ENCODE measurements at regions not wholly inside any gene's neighbourhood (a gene's known extent, or its start where the extent isn't known, plus 50 kb on each side); places are given as distances from the start of the nearest gene placed in this dataset.

- Mint-ChIP-seq H3K9me3 (no peaks in the 10 kb centered on the region), H3K4me3 (no peak overlapping the region), H3K36me3 (ENCODE audit: insufficient read depth) (no peaks in the 10 kb centered on the region), H3K27me3 (ENCODE audit: low read depth) (peaks cover 12% of the 10 kb centered on the region), H3K4me1 (ENCODE audit: low read depth) (no peaks in the 10 kb centered on the region)
- DNase-seq (no peak), ATAC-seq (no peak)
Observed at GRCh38 chr15:98385752-98386381, 262.5 kb upstream of the IGF1R start.

- Mint-ChIP-seq H3K4me3 (no peak overlapping the region), H3K36me3 (ENCODE audit: insufficient read depth) (no peaks in the 10 kb centered on the region), H3K4me1 (ENCODE audit: low read depth) (no peaks in the 10 kb centered on the region), H3K27me3 (ENCODE audit: low read depth) (peaks cover 16% of the 10 kb centered on the region), H3K9me3 (no peaks in the 10 kb centered on the region)
- DNase-seq: no peak
- ATAC-seq: no peak
Observed at GRCh38 chr15:98386561-98386960, 261.8 kb upstream of the IGF1R start.

DNA sequence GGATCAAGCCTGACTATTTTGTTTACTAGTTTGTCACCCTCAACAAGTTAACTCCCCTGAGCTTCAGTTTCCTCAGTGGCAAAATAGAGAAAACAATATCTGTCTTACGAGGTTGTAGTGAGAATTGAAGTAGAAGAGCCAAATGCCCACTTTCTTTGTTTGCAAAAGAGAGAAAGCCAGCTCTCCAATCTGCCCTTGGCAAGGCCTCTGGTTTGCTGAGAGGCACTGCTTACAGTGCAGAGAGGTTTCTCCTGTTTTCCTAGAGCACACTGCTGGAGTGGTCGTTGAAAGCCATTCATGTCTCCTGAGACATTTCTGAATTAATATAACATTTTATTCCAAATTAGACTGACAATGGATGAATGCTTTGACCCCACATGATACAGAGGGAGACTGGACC, 260.5 kb upstream of the IGF1R start:
- Mint-ChIP-seq H3K4me3 (no peak overlapping the region), H3K27me3 (ENCODE audit: low read depth) (peaks cover 15% of the 10 kb centered on the region), H3K9me3 (no peaks in the 10 kb centered on the region), H3K36me3 (ENCODE audit: insufficient read depth) (no peaks in the 10 kb centered on the region), H3K4me1 (ENCODE audit: low read depth) (no peaks in the 10 kb centered on the region)
- DNase-seq (no peak), ATAC-seq (no peak)

- Mint-ChIP-seq H3K4me3 (no peak overlapping the region), H3K4me1 (ENCODE audit: low read depth) (no peaks in the 10 kb centered on the region), H3K9me3 (no peaks in the 10 kb centered on the region), H3K36me3 (ENCODE audit: insufficient read depth) (no peaks in the 10 kb centered on the region), H3K27me3 (ENCODE audit: low read depth) (peaks cover 8% of the 10 kb centered on the region)
- ATAC-seq: no peak
- no peak for DNase-seq
Observed at GRCh38 chr15:98390946-98391530, 257.3 kb upstream of the IGF1R start.

GRCh38 chr15:98391568-98391967, 256.8 kb upstream of the IGF1R start:
- Mint-ChIP-seq H3K4me3 (no peak overlapping the region), H3K4me1 (ENCODE audit: low read depth) (no peaks in the 10 kb centered on the region), H3K9me3 (no peaks in the 10 kb centered on the region), H3K27me3 (ENCODE audit: low read depth) (peaks cover 8% of the 10 kb centered on the region), H3K36me3 (ENCODE audit: insufficient read depth) (no peaks in the 10 kb centered on the region)
- no peak for ATAC-seq
- no peak for DNase-seq

DNA sequence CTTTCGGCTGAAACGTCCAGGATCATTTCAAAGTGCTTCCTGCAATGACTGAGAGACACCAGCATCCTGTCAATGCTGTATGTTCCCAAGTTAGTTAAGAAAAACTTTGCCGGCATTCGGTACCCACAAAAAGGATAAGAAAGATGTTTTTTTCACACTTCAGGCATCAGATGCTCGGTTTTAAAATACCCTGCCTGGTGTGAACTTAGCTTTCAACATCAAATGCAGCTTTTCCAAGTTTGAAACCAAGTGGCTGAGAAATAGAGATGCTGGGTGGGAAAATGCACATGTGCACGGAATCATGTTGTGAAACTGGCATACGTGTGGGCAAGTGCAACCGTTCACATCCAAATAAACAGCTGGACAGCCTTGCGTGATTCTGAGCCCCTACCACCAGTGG, 254.9 kb upstream of the IGF1R start:
- DNase-seq (no peak), ATAC-seq (no peak)
- peaks cover 8% of the 10 kb centered on the region for H3K27me3 Mint-ChIP-seq (ENCODE audit: low read depth)
- no peak overlapping the region for H3K4me3 Mint-ChIP-seq
- no peaks in the 10 kb centered on the region for H3K4me1 Mint-ChIP-seq (ENCODE audit: low read depth)
- H3K36me3 Mint-ChIP-seq (ENCODE audit: insufficient read depth): no peaks in the 10 kb centered on the region
- H3K9me3 Mint-ChIP-seq: no peaks in the 10 kb centered on the region

DNA sequence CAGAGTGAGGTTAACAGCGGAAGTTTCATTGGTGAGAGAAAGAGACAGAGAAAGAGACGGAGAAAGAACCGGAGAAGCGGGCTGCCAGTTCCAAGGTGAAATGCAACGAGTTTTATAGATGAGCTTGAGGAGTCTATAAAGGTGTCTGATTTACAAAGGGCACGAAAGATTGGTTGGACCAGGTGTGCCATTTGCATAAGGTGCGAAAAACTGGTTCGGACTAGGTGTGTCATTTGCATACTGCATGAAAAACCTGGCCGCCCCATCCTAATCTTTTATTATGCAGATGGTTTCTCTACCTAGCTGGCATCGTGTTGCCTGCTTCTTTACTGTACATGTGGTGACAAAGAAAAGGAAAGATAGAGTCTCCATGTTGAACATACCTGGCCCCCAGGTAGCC, 253.8 kb upstream of the IGF1R start:
- no peak overlapping the region for H3K4me3 Mint-ChIP-seq
- ATAC-seq: no peak
- no peaks in the 10 kb centered on the region for H3K9me3 Mint-ChIP-seq

GRCh38 chr15:98395974-98396610, 252.2 kb upstream of the IGF1R start:
- peaks cover 6% of the 10 kb centered on the region for H3K27me3 Mint-ChIP-seq (ENCODE audit: low read depth)
- no peaks in the 10 kb centered on the region for H3K36me3 Mint-ChIP-seq (ENCODE audit: insufficient read depth)
- H3K9me3 Mint-ChIP-seq: no peaks in the 10 kb centered on the region
- DNase-seq: no peak
- no peaks in the 10 kb centered on the region for H3K4me1 Mint-ChIP-seq (ENCODE audit: low read depth)
- no peak for ATAC-seq
- H3K4me3 Mint-ChIP-seq: no peak overlapping the region

More for the DNA sequence above, 253.8 kb upstream of the IGF1R start:
- DNase-seq: no peak
- H3K36me3 Mint-ChIP-seq (ENCODE audit: insufficient read depth): no peaks in the 10 kb centered on the region
- H3K27me3 Mint-ChIP-seq (ENCODE audit: low read depth): peaks cover 8% of the 10 kb centered on the region
- no peaks in the 10 kb centered on the region for H3K4me1 Mint-ChIP-seq (ENCODE audit: low read depth)

GRCh38 chr15:98397419-98397818, 250.9 kb upstream of the IGF1R start:
- H3K9me3 Mint-ChIP-seq: no peaks in the 10 kb centered on the region
- no peak for DNase-seq
- H3K36me3 Mint-ChIP-seq (ENCODE audit: insufficient read depth): no peaks in the 10 kb centered on the region
- ATAC-seq: no peak
- H3K27me3 Mint-ChIP-seq (ENCODE audit: low read depth): peaks cover 2% of the 10 kb centered on the region
- H3K4me1 Mint-ChIP-seq (ENCODE audit: low read depth): no peaks in the 10 kb centered on the region
- H3K4me3 Mint-ChIP-seq: no peak overlapping the region

GRCh38 chr15:98398056-98398455, 250.3 kb upstream of the IGF1R start:
- Mint-ChIP-seq H3K4me1 (ENCODE audit: low read depth) (no peaks in the 10 kb centered on the region), H3K4me3 (no peak overlapping the region), H3K27me3 (ENCODE audit: low read depth) (peaks cover 2% of the 10 kb centered on the region), H3K9me3 (no peaks in the 10 kb centered on the region), H3K36me3 (ENCODE audit: insufficient read depth) (no peaks in the 10 kb centered on the region)
- DNase-seq (no peak), ATAC-seq (no peak)

DNA sequence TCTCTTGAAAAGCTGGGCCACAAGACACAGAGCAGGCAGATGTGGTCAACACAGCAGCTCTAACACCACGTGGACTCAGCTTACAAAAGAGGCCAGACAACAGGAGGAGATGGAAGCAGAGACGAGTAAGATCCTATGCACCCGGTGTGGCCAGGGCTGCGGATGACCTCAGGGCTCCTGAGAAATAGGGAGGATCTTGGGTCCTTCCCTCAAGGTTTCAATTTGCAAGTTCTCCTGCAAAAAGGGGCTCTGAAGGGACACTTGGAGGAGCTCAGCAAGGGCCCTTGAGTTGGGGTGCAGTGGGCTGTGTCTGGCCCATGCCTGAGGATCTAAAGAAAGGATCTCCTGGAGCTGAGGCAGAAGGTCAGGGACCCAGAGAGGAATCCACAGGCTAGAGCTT, 249.5 kb upstream of the IGF1R start:
- Mint-ChIP-seq H3K4me3 (no peak overlapping the region), H3K4me1 (ENCODE audit: low read depth) (no peaks in the 10 kb centered on the region), H3K27me3 (ENCODE audit: low read depth) (peaks cover 2% of the 10 kb centered on the region), H3K36me3 (ENCODE audit: insufficient read depth) (no peaks in the 10 kb centered on the region), H3K9me3 (no peaks in the 10 kb centered on the region)
- ATAC-seq (no peak), DNase-seq (no peak)

- Mint-ChIP-seq H3K9me3 (no peaks in the 10 kb centered on the region), H3K4me3 (no peak overlapping the region), H3K27me3 (ENCODE audit: low read depth) (peaks cover 5% of the 10 kb centered on the region), H3K4me1 (ENCODE audit: low read depth) (no peaks in the 10 kb centered on the region), H3K36me3 (ENCODE audit: insufficient read depth) (no peaks in the 10 kb centered on the region)
- ATAC-seq: no peak
- DNase-seq: no peak
Observed at GRCh38 chr15:98400120-98400519, 248.2 kb upstream of the IGF1R start.

- H3K27me3 Mint-ChIP-seq (ENCODE audit: low read depth): peaks cover 5% of the 10 kb centered on the region
- no peak overlapping the region for H3K4me3 Mint-ChIP-seq
- ATAC-seq: no peak
- no peaks in the 10 kb centered on the region for H3K4me1 Mint-ChIP-seq (ENCODE audit: low read depth)
- H3K9me3 Mint-ChIP-seq: no peaks in the 10 kb centered on the region
- no peak for DNase-seq
- H3K36me3 Mint-ChIP-seq (ENCODE audit: insufficient read depth): no peaks in the 10 kb centered on the region
Observed at GRCh38 chr15:98401029-98401428, 247.3 kb upstream of the IGF1R start.

GRCh38 chr15:98402486-98402885, 245.9 kb upstream of the IGF1R start:
- Mint-ChIP-seq H3K4me1 (ENCODE audit: low read depth) (no peaks in the 10 kb centered on the region), H3K27me3 (ENCODE audit: low read depth) (peaks cover 5% of the 10 kb centered on the region), H3K36me3 (ENCODE audit: insufficient read depth) (no peaks in the 10 kb centered on the region), H3K4me3 (no peak overlapping the region), H3K9me3 (no peaks in the 10 kb centered on the region)
- no peak for ATAC-seq
- DNase-seq: no peak

- peaks cover 5% of the 10 kb centered on the region for H3K27me3 Mint-ChIP-seq (ENCODE audit: low read depth)
- no peaks in the 10 kb centered on the region for H3K9me3 Mint-ChIP-seq
- no peaks in the 10 kb centered on the region for H3K4me1 Mint-ChIP-seq (ENCODE audit: low read depth)
Observed at GRCh38 chr15:98403169-98403568, 245.2 kb upstream of the IGF1R start.

More at GRCh38 chr15:98403169-98403568, 245.2 kb upstream of the IGF1R start:
- DNase-seq (no peak), ATAC-seq (no peak)
- no peaks in the 10 kb centered on the region for H3K36me3 Mint-ChIP-seq (ENCODE audit: insufficient read depth)
- H3K4me3 Mint-ChIP-seq: no peak overlapping the region

Data from activated T-cell treated with anti-CD3 and anti-CD28 coated beads, Interleukin-2, amount 50 U/mL, for 4 hours (primary cell).